H1 (cell line): ENCODE measurements at regions not wholly inside any gene's neighbourhood (a gene's known extent, or its start where the extent isn't known, plus 50 kb on each side); places are given as distances from the start of the nearest gene placed in this dataset.

Experiments used
- CREB1 ChIP-seq: IDR thresholded peaks from 2 replicates; pipeline ENCODE4 v1.6.1; 2012; ENCODE audit warnings: inconsistent platforms
- EZH2 ChIP-seq: fragments of 200-600 bp; sonication (generic); IDR thresholded peaks from 2 replicates; pipeline ENCODE4 v1.7.1; 2012; ENCODE audit warnings: low read depth, mild to moderate bottlenecking, moderate library complexity, low read length, inconsistent platforms; ENCODE audit not compliant: severe bottlenecking
- GABPA ChIP-seq: IDR thresholded peaks from 2 replicates; pipeline ENCODE4 v1.6.1; 2011; ENCODE audit warnings: mild to moderate bottlenecking, low read length, moderate library complexity, borderline replicate concordance; ENCODE audit not compliant: insufficient read depth
- JUND ChIP-seq: IDR thresholded peaks from 2 replicates; pipeline ENCODE4 v1.6.1; 2011; ENCODE audit warnings: mild to moderate bottlenecking, improper control_type of control experiment, low read length
- RXRA ChIP-seq: IDR thresholded peaks from 2 replicates; pipeline ENCODE4 v1.6.1; 2011; ENCODE audit warnings: low read depth, mild to moderate bottlenecking, low read length, moderate library complexity; ENCODE audit not compliant: insufficient read depth
- SIRT6 ChIP-seq: IDR thresholded peaks from one replicate; pipeline ENCODE4 v1.7.1; 2012; ENCODE audit warnings: low read length, inconsistent platforms
- TEAD4 ChIP-seq: IDR thresholded peaks from 2 replicates; pipeline ENCODE4 v1.6.1; 2012; ENCODE audit warnings: low read depth, low read length, inconsistent platforms, mixed read lengths
- TF ChIP-seq, protein P1 (sequence below): fragments of 300-600 bp; sonication (generic); IDR thresholded peaks from 2 replicates; pipeline ENCODE4 v1.7.1; 2012; ENCODE audit warnings: low read length, moderate library complexity, mild to moderate bottlenecking, inconsistent platforms; ENCODE audit not compliant: insufficient replicate concordance

DNA sequence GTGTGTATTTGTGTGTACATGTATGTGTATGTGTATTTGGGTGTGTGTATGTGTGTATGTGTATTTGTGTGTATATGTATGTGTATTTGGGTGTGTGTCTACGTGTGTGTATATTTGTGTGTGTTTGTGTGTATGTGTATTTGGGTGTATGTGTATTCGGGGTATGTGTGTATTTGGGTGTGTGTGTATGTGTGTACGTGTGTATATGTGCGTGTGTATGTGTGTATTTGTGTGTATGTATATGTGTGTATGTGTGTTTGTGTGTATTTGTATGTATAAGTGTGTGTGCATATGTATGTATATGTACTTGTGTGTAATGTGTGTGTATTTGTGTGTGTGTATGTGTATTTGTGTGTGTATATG is 62.0 kb downstream of the HAPSTR1 start (continued):
- TF ChIP-seq, protein P1, sequence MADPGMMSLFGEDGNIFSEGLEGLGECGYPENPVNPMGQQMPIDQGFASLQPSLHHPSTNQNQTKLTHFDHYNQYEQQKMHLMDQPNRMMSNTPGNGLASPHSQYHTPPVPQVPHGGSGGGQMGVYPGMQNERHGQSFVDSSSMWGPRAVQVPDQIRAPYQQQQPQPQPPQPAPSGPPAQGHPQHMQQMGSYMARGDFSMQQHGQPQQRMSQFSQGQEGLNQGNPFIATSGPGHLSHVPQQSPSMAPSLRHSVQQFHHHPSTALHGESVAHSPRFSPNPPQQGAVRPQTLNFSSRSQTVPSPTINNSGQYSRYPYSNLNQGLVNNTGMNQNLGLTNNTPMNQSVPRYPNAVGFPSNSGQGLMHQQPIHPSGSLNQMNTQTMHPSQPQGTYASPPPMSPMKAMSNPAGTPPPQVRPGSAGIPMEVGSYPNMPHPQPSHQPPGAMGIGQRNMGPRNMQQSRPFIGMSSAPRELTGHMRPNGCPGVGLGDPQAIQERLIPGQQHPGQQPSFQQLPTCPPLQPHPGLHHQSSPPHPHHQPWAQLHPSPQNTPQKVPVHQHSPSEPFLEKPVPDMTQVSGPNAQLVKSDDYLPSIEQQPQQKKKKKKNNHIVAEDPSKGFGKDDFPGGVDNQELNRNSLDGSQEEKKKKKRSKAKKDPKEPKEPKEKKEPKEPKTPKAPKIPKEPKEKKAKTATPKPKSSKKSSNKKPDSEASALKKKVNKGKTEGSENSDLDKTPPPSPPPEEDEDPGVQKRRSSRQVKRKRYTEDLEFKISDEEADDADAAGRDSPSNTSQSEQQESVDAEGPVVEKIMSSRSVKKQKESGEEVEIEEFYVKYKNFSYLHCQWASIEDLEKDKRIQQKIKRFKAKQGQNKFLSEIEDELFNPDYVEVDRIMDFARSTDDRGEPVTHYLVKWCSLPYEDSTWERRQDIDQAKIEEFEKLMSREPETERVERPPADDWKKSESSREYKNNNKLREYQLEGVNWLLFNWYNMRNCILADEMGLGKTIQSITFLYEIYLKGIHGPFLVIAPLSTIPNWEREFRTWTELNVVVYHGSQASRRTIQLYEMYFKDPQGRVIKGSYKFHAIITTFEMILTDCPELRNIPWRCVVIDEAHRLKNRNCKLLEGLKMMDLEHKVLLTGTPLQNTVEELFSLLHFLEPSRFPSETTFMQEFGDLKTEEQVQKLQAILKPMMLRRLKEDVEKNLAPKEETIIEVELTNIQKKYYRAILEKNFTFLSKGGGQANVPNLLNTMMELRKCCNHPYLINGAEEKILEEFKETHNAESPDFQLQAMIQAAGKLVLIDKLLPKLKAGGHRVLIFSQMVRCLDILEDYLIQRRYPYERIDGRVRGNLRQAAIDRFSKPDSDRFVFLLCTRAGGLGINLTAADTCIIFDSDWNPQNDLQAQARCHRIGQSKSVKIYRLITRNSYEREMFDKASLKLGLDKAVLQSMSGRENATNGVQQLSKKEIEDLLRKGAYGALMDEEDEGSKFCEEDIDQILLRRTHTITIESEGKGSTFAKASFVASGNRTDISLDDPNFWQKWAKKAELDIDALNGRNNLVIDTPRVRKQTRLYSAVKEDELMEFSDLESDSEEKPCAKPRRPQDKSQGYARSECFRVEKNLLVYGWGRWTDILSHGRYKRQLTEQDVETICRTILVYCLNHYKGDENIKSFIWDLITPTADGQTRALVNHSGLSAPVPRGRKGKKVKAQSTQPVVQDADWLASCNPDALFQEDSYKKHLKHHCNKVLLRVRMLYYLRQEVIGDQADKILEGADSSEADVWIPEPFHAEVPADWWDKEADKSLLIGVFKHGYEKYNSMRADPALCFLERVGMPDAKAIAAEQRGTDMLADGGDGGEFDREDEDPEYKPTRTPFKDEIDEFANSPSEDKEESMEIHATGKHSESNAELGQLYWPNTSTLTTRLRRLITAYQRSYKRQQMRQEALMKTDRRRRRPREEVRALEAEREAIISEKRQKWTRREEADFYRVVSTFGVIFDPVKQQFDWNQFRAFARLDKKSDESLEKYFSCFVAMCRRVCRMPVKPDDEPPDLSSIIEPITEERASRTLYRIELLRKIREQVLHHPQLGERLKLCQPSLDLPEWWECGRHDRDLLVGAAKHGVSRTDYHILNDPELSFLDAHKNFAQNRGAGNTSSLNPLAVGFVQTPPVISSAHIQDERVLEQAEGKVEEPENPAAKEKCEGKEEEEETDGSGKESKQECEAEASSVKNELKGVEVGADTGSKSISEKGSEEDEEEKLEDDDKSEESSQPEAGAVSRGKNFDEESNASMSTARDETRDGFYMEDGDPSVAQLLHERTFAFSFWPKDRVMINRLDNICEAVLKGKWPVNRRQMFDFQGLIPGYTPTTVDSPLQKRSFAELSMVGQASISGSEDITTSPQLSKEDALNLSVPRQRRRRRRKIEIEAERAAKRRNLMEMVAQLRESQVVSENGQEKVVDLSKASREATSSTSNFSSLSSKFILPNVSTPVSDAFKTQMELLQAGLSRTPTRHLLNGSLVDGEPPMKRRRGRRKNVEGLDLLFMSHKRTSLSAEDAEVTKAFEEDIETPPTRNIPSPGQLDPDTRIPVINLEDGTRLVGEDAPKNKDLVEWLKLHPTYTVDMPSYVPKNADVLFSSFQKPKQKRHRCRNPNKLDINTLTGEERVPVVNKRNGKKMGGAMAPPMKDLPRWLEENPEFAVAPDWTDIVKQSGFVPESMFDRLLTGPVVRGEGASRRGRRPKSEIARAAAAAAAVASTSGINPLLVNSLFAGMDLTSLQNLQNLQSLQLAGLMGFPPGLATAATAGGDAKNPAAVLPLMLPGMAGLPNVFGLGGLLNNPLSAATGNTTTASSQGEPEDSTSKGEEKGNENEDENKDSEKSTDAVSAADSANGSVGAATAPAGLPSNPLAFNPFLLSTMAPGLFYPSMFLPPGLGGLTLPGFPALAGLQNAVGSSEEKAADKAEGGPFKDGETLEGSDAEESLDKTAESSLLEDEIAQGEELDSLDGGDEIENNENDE = no peak
- no peak for TF ChIP-seq CREB1
- no peak for TF ChIP-seq RXRA
- no peak for TF ChIP-seq SIRT6
- no peak for TF ChIP-seq EZH2
- no peak for TF ChIP-seq GABPA
- no peak for TF ChIP-seq TEAD4
- no peak for TF ChIP-seq JUND
